B cell (primary cell): ENCODE measurements at regions not wholly inside any gene's neighbourhood (a gene's known extent, or its start where the extent isn't known, plus 50 kb on each side); places are given as distances from the start of the nearest gene placed in this dataset.

ENCODE experiments used
- ATAC-seq: fragments of 200-7000 bp; cut with Tn5 transposase; one replicate; pipeline ENCODE4 v1.10.0; 2021; ENCODE audit warnings: low read depth, mild to moderate bottlenecking, moderate number of reproducible peaks, moderate library complexity
- CTCF ChIA-PET: fragments of 350-600 bp; sonication (Branson Sonifier 250); formaldehyde crosslinking; loops from one replicate; lab custom pipeline; 2021; ENCODE audit warnings: antibody characterized with exemption, inconsistent platforms; lab: Charles Lee
- POLR2A ChIA-PET: fragments of 350-600 bp; sonication (Branson Sonifier 250); formaldehyde crosslinking; loops from one replicate; lab custom pipeline; 2021; ENCODE audit warnings: antibody characterized with exemption; lab: Charles Lee
- DNase-seq: peaks from one replicate; pipeline ENCODE4 v3.0.0; 2013
- H2AFZ ChIP-seq: 2 replicates; pipeline ENCODE4 v1.6.1; 2012; ENCODE audit warnings: mild to moderate bottlenecking, low read depth, low read length; ENCODE audit not compliant: insufficient read depth, poor library complexity, severe bottlenecking
- H3K27ac ChIP-seq, 2 donors: 1 replicate in 1 of 2; 2 replicates in 1 of 2; pipeline ENCODE4 v1.5.1; 2012 to 2013; ENCODE audit warnings: low read length in 2 of 2, mild to moderate bottlenecking in 2 of 2, moderate library complexity in 1 of 2
- H3K27me3 ChIP-seq, 4 experiments: fragments of 200-600 bp in 1 of 4; sonication (generic) in 1 of 4; replicated peaks in 1 of 4; 1 replicate in 2 of 4; 2 replicates in 2 of 4; pipeline versions ENCODE4 v1.6.1 to v1.7.0; 2013 to 2016; ENCODE audit warnings: low read length in 3 of 4, mild to moderate bottlenecking in 2 of 4, mixed read lengths in 1 of 4, moderate library complexity in 1 of 4; ENCODE audit not compliant: insufficient read depth in 4 of 4, control insufficient read depth in 3 of 4; ENCODE audit errors: control extremely low read depth in 1 of 4
- H3K36me3 ChIP-seq, 2 experiments: replicated peaks in 1 of 2; 1 replicate in 1 of 2; 2 replicates in 1 of 2; pipeline versions ENCODE4 v1.6.1 to v1.7.1; 2013; ENCODE audit warnings: low read length in 1 of 2; ENCODE audit not compliant: insufficient read depth in 2 of 2, control insufficient read depth in 1 of 2; ENCODE audit errors: control extremely low read depth in 1 of 2, extremely low read depth in 1 of 2
- H3K4me1 ChIP-seq, 2 donors: fragments of 200-600 bp in 1 of 2; sonication (generic) in 1 of 2; 1 replicate in 1 of 2; 2 replicates in 1 of 2; pipeline versions ENCODE4 v1.5.1 to v1.6.1; 2013 to 2017; ENCODE audit warnings: low read length in 2 of 2; ENCODE audit not compliant: control insufficient read depth in 2 of 2, insufficient read depth in 2 of 2
- H3K4me2 ChIP-seq: replicated peaks from 2 replicates; pipeline ENCODE3; 2012; ENCODE audit warnings: mild to moderate bottlenecking, low read depth, low read length; ENCODE audit not compliant: poor library complexity, severe bottlenecking
- H3K4me3 ChIP-seq, 5 experiments: fragments of 200-600 bp in 1 of 5; sonication (generic) in 1 of 5; 1 replicate in 3 of 5; 2 replicates in 2 of 5; pipeline versions ENCODE4 v1.5.1 to v1.7.0; 2011 to 2016; ENCODE audit warnings: low read length in 4 of 5, mild to moderate bottlenecking in 4 of 5, low read depth in 2 of 5, control low read depth in 1 of 5, moderate library complexity in 1 of 5; ENCODE audit not compliant: insufficient read depth in 1 of 5; ENCODE audit errors: control extremely low read depth in 1 of 5, extremely low read depth in 1 of 5
- H3K79me2 ChIP-seq: fragments of 200-600 bp; sonication (generic); one replicate; pipeline ENCODE4 v1.6.0; 2016; ENCODE audit warnings: low read length; ENCODE audit not compliant: control insufficient read depth, insufficient read depth
- H3K9ac ChIP-seq: fragments of 200-600 bp; sonication (generic); 2 replicates; pipeline ENCODE4 v1.6.1; 2017; ENCODE audit warnings: mild to moderate bottlenecking, low read length, moderate library complexity
- H3K9me3 ChIP-seq, 3 donors: one replicate each; pipeline versions ENCODE4 v1.6.1 to v1.7.1; 2013; ENCODE audit warnings: low read length in 2 of 3; ENCODE audit not compliant: control insufficient read depth in 2 of 3, insufficient read depth in 1 of 3; ENCODE audit errors: control extremely low read depth in 1 of 3
- H4K20me1 ChIP-seq: 2 replicates; pipeline ENCODE4 v1.6.0; 2012; ENCODE audit warnings: mild to moderate bottlenecking, low read length; ENCODE audit not compliant: insufficient read depth, control insufficient read depth, poor library complexity, severe bottlenecking
- H3K27ac Mint-ChIP-seq: one replicate; pipeline ENCODE4 v1.8.0; 2021; ENCODE audit warnings: mixed read lengths
- H3K27me3 Mint-ChIP-seq: one replicate; pipeline ENCODE4 v1.8.0; 2021; ENCODE audit warnings: mixed read lengths
- H3K4me1 Mint-ChIP-seq: one replicate; pipeline ENCODE4 v1.8.0; 2021; ENCODE audit warnings: mixed read lengths
- H3K4me3 Mint-ChIP-seq: one replicate; pipeline ENCODE4 v1.8.0; 2021; ENCODE audit warnings: mixed read lengths
- H3K9me3 Mint-ChIP-seq: one replicate; pipeline ENCODE4 v1.8.0; 2022; ENCODE audit warnings: mixed read lengths; ENCODE audit not compliant: insufficient read depth
- CTCF ChIP-seq: fragments of 200-600 bp; IDR thresholded peaks from one replicate; pipeline ENCODE4 v1.8.0; 2022; ENCODE audit warnings: antibody characterized with exemption, mild to moderate bottlenecking
- EZH2 ChIP-seq: IDR thresholded peaks from 2 replicates; pipeline ENCODE4 v1.6.1; 2012; ENCODE audit warnings: borderline replicate concordance, low read depth, mild to moderate bottlenecking, moderate library complexity, low read length; ENCODE audit not compliant: insufficient read depth, poor library complexity, severe bottlenecking
- WGBS: methylation state at CpG from one replicate; pipeline ENCODE4 v1.1.5; 2013; ENCODE audit warnings: missing lambda C conversion rate; ENCODE audit not compliant: insufficient coverage; 5-methylcytosine and 5-hydroxymethylcytosine counted together
- intact Hi-C: fragments of 100-400 bp; cut with micrococcal nuclease; formaldehyde crosslinking; loops from one replicate; pipeline ENCODE4 v1.10.0; 2022

- intact Hi-C loops: no loop called here
- Histone ChIP-seq H2AFZ (no peak overlapping the region), H3K27me3 (no peaks in the 10 kb centered on the region), H3K9ac (no peak overlapping the region), H3K4me1 (no peaks in the 10 kb centered on the region), H3K36me3 (no peaks in the 10 kb centered on the region), H3K27ac (no peak overlapping the region), H4K20me1 (no peaks in the 10 kb centered on the region), H3K4me2 (no peak overlapping the region), H3K79me2 (no peaks in the 10 kb centered on the region), H3K9me3 (no peaks in the 10 kb centered on the region), H3K4me3 (no peak overlapping the region)
- ChIA-PET POLR2A (no interaction called here), CTCF (no interaction called here)
- H3K4me3 Mint-ChIP-seq: no peak overlapping the region
- H3K4me1 Mint-ChIP-seq: no peaks in the 10 kb centered on the region
- no peak for ATAC-seq
- no peak overlapping the region for H3K27ac Mint-ChIP-seq
- TF ChIP-seq EZH2 (no peak), CTCF (no peak)
- DNase-seq: no peak
- no peaks in the 10 kb centered on the region for H3K27me3 Mint-ChIP-seq
- no peaks in the 10 kb centered on the region for H3K9me3 Mint-ChIP-seq
- 80% methylated on average over 1 of the region's 8 CpGs for WGBS
These were observed 284.5 kb upstream of the ARGLU1 start for GRCh38 chr13:106852436-106852835.

- ATAC-seq (no peak), DNase-seq (no peak)
- no peaks in the 10 kb centered on the region for H3K36me3 ChIP-seq
- Mint-ChIP-seq H3K4me1 (no peaks in the 10 kb centered on the region), H3K4me3 (no peak overlapping the region), H3K27ac (no peak overlapping the region), H3K27me3 (no peaks in the 10 kb centered on the region), H3K9me3 (no peaks in the 10 kb centered on the region)
- H4K20me1 ChIP-seq: no peaks in the 10 kb centered on the region
- H3K4me1 ChIP-seq: no peaks in the 10 kb centered on the region
- H3K9ac ChIP-seq: no peak overlapping the region
- intact Hi-C loops: no loop called here
- 87% methylated on average over 3 of the region's 7 CpGs for WGBS
- no peaks in the 10 kb centered on the region for H3K79me2 ChIP-seq
- no peak overlapping the region for H3K4me2 ChIP-seq
- POLR2A ChIA-PET: no interaction called here
- TF ChIP-seq CTCF (no peak), EZH2 (no peak)
- H3K27me3 ChIP-seq: no peaks in the 10 kb centered on the region
- CTCF ChIA-PET: no interaction called here
- no peak overlapping the region for H3K4me3 ChIP-seq
- H2AFZ ChIP-seq: no peak overlapping the region
- H3K27ac ChIP-seq: no peak overlapping the region
- H3K9me3 ChIP-seq: no peaks in the 10 kb centered on the region
These were observed 283.2 kb upstream of the ARGLU1 start for GRCh38 chr13:106850973-106851650.
